NOMO-1 treated with DMSO at 0.1 percent for 48 hours (cell line): ENCODE measurements at regions not wholly inside any gene's neighbourhood (a gene's known extent, or its start where the extent isn't known, plus 50 kb on each side); places are given as distances from the start of the nearest gene placed in this dataset.

Experiments
- DNase-seq: peaks from one replicate; lab custom pipeline; 2025; ENCODE audit not compliant: unreplicated experiment; lab: John Stamatoyannopoulos, UW

DNA sequence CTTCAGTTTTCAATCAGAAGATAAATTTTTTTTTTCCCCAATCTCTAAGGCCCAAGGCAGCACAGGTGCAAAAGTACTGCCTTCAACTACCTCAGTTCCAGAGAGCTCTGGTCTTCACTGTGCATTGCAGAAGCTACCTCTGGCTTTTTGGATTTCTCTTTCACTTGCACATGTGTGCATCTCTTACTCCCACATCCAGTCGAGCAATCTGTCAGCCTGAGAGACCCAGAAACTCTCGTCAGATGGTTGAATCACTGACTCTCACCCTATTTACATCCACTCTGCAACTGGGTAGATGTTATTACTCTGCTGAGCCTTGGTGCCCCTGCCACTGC lies 813.8 kb downstream of the NR2F2 start:
- DNase-seq: no peak

DNA sequence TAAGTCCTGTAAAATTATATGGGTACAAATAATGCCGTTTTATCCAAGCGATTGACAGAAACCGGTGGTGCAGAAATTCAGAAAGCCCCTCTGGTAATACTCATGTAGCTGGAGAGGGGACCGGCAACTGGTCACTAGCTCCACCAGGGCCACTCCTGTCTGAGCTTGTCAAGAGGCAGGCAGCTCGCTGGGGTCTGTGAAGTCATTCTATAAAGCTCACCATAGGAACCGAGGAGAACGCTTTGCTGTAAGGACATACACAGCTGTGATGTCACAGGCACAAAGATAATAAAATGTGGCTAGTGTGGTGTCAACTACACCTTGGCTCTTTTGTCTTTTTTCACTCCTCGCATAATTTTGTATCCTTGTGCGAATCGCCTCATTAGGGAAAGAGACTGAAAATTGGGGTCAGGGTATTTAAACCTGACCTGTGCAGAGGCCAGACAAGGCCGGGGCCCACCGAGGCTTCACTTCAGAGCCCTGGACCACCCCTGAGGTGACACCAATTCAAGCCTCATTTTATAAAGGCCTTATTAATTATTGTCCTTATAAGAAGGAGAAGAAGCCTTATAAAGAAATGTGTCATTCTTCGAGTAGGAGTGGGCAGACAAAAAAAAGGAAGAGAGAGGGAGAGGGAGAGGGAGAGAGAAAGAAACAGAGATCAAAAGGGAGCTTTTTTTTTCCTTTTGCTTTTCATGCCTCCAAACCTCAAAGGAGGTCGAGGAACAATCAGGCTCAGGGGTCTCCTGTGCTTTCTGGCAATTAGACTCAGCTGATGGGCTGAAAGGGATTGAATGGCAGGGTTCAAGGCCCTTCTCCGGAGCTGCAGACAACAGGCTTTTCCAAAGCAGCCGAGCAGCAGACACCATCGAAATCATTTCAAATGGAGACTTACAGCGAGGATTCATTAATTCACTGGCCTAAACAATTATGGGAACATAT lies 813.3 kb upstream of the ARRDC4 start:
- no peak for DNase-seq

DNA sequence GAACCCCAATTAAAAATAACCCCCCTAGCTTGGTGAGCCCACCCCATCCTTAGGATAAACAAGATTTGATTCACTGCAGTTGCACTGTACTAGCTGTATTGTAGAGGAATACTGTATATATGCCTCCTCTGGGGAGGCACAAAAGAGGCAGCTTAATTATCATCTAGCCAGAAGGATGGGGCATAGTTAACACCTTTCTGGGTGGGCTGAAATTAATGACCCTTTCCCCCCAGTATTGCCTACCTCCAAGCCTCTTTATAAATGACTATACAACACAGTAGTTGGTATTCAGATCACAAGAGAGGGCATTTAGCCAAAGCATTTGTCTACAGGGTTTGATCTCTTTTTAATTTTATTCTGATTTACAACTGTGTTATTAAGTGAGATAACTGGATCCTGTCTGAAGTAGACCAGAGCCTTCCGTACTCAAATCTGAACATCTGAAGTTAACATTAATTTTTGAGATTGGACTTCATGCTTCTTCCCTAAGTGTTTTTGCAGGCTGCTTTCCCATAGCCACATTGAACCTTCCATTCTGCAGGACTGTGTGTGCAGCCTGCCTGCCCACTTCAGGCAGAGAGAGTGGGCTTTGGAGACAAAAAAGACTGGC lies 807.0 kb upstream of the ARRDC4 start:
- DNase-seq: no peak

DNA sequence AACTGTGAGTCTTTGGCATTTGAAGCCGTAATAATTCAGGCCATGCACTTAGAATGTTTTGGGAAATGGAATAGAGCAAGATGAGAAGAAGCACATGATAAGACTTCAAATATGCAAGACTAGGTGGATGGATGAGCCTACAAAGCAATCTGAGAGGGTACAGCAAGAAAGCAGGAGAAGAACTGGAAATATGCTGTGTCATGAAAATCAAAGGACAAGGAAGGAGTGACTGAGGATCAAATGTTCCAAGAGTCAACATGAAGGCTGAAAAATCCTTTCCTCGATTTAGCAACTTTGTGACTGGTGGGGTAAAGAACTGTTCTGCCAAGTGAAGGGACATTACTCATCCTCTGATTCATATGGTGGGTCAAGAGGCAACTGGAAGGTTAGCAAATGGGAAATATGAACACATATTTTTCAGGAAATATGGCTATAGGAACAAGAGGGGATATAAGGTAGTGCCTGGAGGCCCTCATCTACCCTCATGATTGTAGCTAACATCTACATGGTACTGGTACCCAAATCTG lies 803.7 kb upstream of the ARRDC4 start:
- no peak for DNase-seq

DNA sequence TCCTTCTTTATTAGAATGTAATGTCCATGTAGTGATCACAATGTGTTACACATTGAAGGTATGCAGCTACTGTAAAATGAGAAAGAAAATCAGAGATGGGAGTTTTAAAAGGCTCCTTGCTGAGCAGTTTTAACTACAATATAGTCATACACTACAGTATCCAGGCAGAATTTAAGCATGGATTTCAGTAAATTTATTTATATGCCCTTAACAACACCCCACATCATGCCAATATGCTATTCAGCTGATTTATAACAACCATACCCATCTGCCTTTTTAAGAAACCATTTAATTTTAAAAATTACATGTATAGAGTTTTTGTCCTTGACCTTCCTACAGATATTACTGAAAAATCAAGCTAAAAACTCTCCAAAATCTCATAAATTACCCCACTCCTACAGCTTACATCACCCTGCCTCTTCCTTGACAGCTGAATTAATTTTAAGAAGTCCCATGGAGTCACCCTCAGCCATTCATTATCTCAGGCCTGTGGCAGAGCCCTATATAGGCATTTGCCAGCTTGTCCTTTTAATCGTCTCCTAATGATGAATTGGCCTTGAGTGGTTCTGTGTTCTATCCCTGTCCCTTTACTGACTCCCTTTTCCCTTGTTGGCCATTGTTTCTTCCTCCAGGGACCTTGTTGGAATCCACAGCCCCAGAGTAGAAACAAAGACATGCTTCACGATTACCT lies 797.6 kb upstream of the ARRDC4 start:
- DNase-seq: no peak

DNA sequence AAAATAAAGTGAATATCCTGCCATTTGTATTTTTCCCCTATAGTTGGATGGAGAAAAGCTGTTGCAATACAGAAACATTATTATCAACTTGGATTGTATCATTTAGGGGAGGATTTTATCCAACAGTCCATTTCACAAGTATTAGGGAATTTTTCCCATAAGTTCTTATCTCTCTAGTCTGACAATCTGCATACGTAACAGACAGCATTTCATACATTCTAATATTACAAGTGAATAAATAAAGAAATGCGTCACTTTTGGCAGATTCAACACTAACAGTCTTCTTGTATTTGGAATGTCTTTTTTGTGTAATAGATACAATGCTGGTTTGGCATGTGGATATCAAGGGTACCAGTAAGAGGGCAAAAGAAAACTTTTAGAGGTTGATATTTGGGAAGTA lies 795.3 kb upstream of the ARRDC4 start:
- no peak for DNase-seq

DNA sequence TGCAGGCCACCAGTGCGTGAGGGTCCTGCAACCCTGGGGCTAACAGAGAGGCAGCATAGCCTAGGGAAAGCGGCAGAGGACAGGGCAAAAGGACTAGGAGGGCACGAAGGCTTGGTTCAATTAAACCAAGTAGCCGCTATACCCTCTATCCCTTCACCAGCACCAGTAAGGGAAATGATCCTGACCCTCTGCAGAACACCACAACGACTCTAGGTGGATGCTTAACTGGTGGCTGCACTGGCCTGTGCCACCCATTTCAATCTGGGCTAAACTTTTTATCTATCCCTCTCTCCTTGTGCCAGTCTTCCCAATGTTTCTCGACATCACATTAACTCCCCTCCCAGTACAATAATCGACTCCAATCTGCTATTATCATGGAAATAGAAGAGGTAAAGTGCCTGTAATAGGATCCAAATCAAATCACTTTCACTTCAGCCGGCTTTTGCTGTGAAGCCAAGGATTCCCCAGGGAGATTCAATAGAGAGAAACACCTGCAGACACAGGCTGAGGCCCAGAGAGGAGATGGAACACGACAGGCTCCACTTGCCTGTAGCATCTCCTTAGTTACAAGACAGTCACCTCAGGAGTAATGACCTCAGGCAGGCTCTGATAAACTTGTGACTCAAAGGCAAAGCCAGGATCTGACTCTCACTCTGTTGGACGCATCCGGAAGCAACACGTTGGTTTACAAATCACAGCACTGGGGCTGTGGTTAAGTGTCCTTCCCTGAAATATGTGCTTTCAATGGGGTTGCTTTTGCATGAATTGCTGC lies 791.6 kb upstream of the ARRDC4 start:
- no peak for DNase-seq

DNA sequence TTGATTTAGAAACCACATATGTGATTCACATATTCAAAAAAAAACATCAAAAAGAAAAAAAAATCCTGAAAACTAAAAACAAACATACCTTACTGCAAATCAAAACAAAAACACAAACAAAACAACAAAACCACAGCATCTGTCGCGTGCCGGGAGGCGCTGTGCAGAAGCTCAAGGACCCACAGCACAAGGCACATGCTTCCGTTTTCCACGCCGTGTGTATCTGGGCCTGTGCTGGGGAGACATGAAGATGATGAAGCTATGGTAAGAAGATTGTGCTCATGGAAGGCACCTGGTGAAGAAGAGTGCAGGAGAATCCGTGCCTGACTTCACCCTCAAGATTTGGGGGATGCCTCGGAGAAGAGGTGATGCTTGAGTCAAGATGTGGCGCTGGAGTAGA lies 788.9 kb upstream of the ARRDC4 start:
- no peak for DNase-seq

DNA sequence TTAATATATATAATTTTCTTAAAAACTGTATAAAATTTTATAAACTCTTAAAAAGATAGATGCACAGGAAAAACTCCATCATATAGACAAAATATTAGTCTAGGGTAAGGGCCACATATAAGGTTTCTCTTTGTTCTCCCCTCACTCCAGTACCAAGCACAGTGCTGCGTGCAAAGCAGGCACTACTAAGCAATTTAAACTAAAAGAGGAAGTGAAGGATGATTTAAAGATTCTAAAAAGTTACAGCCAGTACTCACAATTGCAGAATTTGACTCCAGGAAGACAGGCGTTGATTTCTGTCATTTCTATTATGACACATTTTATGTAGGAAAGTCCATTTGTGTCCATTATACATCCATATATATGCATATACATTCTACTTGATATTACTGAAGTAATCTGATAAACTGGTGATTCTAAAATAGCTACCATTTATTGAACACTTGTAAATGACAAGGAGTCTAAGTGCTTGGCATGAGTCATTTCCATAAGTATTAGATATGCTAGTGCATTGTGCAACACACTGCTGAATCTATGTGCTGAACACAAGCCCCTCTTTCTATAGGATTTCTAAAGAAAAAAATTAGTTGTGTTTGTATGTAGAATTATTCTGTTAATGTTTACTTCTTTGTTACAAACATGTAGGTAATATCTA lies 785.5 kb upstream of the ARRDC4 start:
- peak; percentile 92 for DNase-seq

DNA sequence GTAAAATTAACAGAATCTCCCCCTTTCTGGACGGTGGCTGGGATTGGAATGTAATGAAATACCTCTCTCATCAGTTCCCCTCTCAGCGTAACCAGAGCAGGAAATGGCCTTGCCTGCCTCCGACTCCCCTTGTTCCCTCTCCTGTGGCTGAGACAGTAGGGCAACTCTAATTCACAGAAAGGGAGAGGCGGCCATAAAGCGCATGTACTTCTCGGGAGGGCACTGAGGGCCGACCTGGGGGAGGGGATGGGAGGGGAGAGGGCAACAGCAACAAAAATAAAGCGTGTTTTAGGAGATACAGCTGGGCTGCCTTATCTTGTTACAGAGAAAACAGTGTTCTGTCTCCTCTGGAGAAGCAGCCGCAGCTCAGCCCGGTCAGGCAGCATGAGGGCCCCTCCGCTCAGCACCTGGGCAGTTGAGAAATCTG lies 783.3 kb upstream of the ARRDC4 start:
- DNase-seq: no peak

DNA sequence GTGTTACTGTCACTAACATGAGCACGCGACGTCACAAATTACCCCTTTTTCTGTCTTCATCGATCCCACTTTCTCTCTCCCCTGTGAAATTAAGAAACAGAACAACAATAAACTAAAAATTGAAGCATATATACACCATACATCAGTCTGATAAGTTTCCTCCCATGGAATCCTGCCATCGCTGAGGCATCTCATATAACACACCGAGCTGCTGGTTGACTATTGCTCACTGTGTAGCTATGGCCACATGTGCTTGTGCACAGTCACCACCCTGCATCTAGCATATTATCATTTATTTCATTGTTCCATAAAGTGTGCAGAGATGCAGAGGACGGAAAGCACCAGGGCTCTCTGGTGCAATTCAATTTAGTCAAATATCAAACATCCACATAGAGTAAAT lies 777.9 kb upstream of the ARRDC4 start:
- DNase-seq: no peak

DNA sequence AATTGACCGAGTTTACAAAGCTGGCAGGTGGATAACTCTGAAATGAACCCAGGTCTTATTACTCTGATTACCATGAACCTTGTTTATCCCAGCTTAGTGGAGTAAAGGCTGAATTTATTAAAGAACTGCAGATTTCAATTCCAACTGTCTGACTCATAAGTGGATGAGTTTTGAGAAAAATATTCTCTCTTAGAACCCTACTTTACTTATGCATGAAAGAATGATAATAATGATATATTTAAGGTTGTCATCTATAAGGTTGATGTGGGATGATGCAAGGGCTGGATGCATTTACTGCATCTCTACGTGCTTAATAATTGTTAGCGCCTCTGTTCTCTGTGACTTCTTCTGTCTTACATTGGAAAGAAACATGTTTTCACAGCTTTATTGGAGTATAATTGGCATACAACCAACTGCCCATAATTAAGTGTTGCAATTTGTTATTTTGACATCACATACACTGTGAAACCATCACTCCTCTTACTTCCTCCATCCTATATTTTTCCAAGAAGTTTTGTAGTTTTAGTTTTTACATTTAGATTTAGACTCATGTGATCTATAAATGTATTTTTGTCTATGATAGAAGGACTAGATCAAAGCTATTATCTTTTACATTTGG lies 771.2 kb upstream of the ARRDC4 start:
- DNase-seq: peak; percentile 44

DNA sequence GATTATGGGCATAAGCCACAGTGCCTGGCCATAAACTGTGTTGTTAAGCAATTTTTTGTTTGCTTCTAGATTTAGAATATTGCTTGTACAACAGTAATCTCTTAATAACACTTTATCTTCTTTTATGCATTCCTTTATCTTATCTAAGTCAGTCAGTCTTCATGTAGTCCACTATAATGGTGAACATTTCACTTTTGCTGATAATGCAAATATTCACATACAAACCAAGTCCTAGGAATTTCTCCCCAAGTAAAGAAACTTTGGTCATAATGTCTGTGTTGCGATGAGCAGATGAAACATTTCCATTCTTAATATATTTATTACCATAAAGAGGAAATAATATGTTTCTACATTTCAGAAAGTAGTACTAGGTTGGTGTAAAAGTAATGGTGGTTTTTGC lies 765.8 kb upstream of the ARRDC4 start:
- no peak for DNase-seq

DNA sequence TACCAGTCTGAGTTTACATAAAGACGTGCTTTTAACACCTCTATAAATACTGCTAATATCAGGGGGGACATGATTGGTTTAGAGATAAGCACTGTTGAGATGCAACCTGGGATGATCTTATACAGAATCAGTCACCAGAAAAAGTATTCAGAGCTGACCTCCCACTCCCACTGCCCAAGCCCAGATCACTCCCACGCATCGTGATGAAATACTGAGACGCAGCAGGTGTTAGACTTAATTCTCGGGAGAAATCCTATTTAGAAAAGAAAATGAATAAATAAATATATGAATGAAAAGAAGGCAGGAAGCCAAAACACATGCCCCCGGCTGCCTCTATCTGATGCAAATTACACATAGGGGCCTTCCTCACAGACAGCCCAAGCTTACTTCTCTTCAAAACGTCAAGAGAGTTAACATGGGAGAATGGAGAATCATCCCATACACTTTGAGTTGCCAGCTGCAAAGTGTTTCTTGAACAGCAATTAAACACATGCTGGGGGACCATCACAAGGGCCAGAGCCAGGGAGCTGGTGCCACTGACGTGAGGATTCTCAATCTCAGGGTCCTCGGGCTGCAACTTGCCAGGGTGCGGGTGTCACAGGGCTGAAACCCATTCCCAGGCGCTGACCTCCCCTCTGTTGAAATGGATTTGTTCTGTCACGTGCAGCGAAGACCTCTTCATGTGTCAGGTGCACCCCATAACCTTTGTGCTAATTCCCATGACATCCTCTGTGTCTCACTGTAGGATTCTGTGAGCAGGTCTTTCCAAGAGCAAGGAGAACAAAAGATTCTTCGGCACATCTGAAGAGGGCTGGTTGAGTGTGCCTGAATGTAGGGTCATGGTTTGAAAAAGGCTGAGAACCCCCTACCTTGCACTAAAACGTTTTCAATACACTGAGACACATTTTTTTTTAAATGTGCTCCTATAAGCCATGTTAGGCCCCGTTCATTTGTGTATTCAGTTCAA lies 764.2 kb upstream of the ARRDC4 start:
- no peak for DNase-seq

DNA sequence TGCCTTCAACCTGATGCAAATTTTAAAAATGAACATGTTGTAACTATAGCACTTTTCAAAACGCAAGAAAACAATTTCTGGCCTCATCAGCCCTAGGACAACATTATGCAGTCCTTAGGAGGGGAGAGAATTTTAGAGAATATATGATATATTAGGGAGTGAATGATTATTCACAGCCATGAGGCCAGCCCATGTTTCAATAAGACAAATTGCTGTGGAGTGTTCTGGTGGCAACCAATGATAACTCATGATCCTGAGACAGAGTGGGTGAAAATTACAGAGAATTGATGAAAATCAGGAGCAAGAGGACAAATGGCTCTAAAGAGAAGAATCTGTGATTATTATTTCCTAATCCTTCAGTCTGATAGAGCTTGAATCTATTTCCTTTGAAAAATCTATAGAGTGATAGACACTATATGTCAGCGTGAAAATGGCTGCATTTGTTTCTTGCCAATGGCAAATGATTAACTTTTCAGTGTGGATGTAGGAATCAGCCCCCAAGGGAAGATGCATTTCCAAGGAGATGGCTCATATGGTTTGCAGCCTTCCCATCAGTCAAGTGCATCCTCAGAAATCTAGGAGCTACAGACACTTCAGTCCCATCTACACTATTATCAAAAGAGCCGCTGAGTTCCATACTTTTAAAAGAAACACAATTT lies 761.0 kb upstream of the ARRDC4 start:
- DNase-seq: no peak

DNA sequence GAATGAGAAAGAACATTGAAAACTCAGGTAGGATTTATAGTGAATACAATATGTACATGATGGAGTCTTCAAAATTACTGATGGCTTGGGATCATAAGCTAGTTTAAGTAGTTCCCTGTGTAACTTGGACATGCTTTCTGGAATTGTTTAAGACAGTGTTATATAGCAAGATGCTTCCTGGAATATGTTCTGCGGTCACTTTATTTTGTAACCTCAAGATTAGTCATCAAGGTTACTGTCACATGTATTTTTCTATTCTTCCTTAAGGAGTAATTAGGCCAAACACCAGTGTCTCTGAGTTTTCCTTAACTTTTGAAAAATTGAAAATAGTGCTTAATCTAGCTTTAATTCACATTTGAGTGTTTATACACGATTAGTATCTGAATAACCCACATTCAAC lies 760.3 kb upstream of the ARRDC4 start:
- DNase-seq: peak; percentile 8

DNA sequence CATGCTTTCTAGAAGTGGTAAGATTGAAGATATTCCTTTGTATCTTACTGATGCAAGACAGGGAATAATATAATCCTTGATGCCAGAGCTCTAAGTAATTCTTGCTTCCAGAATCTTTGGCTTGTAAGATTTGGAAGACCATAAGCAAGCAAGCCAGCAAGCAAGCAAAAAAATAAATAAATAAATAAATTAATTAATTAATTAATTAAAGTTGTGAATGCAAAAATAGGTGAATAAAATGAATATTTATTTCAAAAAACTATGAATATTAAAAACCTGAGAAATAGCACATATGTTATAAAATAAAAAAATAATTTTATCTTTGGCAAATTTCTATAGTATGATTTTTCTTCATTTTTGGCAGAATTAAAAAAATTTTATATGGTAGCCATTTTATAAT lies 750.2 kb upstream of the ARRDC4 start:
- DNase-seq: no peak

DNA sequence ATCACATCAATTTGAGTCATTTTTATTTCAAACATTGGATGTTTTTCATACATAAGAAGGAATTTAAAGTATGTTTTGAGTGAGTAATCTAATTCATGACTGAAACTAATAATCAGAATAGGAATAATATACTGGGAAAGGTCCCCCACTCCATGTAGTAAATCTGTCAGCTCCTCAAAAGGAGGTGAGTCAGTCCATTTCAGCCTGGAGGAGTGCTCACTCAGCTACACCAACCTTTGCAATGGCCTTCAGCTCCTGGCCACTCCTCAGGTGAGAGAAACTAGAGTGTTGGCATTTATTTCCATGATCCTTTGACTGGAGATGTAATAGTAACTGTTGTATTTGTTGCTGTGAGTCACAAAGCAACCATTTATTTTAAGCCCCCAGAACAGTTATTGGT lies 744.9 kb upstream of the ARRDC4 start:
- DNase-seq: no peak
